ENCODE measurements at regions not wholly inside any gene's neighbourhood (a gene's known extent, or its start where the extent isn't known, plus 50 kb on each side); places are given as distances from the start of the nearest gene placed in this dataset.

DNA sequence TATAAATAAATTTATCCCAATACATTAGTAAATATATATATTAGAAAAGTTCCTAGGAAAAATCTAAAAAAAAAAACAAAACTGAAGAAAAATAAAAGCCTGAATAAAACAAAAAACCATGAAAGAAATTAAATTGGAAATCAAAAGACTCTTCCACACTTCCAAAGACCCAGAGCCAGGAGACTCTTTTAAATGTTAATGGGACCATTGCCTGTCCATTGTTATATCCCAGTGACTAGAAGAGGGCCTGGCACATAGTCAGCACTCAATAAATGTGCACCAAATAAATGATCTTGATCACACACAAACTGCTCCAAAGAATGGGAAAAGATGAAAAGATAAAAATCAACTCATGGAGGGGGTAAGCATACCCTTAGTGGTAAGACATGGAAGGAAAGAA, 51.3 kb upstream of the CLDN18 start:
- no peak overlapping the region for H2BK5ac ChIP-seq (ENCODE audit: low read depth, low read length)
- peak overlapping the region; percentile 22 to 42; a peak in 2 of 4 replicates for H3K4me2 ChIP-seq (ENCODE audit: insufficient read depth in 1 of 2, low read depth in 2 of 2, low read length in 2 of 2)
- no peaks in the 10 kb centered on the region for H3K79me1 ChIP-seq (ENCODE audit: low read depth, low read length)
- H3K4ac ChIP-seq (replicated peaks; ENCODE audit: insufficient read length, low read depth, low read length): no peak overlapping the region
- H3K79me2 ChIP-seq (ENCODE audit: control insufficient read depth in 1 of 2, insufficient read depth in 2 of 2, low read length in 2 of 2): no peaks in the 10 kb centered on the region
- ChIA-PET CTCF (ENCODE audit: partially characterized antibody) (interaction anchor here (0.7 to 5.4 kb wide), 5 partner anchors 10 to 1357 kb away, joined by 3 to 33 read pairs (median 4); no protein-coding TSS in a partner anchor), POLR2A (ENCODE audit: partially characterized antibody) (no interaction called here)
- H2BK120ac ChIP-seq (replicated peaks; ENCODE audit: low read depth, low read length): no peak overlapping the region
- no peaks in the 10 kb centered on the region for H3K23me2 ChIP-seq (ENCODE audit: low read depth, low read length)
- no peak overlapping the region for H3K27ac ChIP-seq (ENCODE audit: low read depth, low read length)
- no peak overlapping the region for H3K14ac ChIP-seq (ENCODE audit: insufficient read length)
- H3K36me3 ChIP-seq (ENCODE audit: control insufficient read depth in 2 of 4, insufficient read depth in 4 of 4, low read length in 3 of 4): no peaks in the 10 kb centered on the region
- TF ChIP-seq POLR2A (IDR thresholded peaks at IDR 0.05; ENCODE audit: control extremely low read depth in 1 of 2, low read depth in 2 of 2, low read length in 2 of 2) (no peak), TCF12 (IDR thresholded peaks at IDR 0.05; ENCODE audit: low read depth, low read length) (no peak), YY1 (IDR thresholded peaks at IDR 0.05; ENCODE audit: low read depth, low read length) (no peak), CBX5 (IDR thresholded peaks at IDR 0.05; ENCODE audit: low read depth, low read length) (no peak), SP1 (IDR thresholded peaks at IDR 0.05; ENCODE audit: low read depth, low read length) (no peak), RBBP5 (IDR thresholded peaks at IDR 0.05; ENCODE audit: borderline replicate concordance, low read depth, low read length) (no peak), CREB1 (IDR thresholded peaks at IDR 0.05) (no peak), CTBP2 (IDR thresholded peaks at IDR 0.05; ENCODE audit: borderline replicate concordance, insufficient read depth, insufficient read length, low read length) (no peak), ATF2 (IDR thresholded peaks at IDR 0.05; ENCODE audit: low read length) (no peak), TAF1 (IDR thresholded peaks at IDR 0.05; ENCODE audit: low read depth, low read length) (no peak)
- TF ChIP-seq, protein P1, sequence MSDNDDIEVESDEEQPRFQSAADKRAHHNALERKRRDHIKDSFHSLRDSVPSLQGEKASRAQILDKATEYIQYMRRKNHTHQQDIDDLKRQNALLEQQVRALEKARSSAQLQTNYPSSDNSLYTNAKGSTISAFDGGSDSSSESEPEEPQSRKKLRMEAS (IDR thresholded peaks at IDR 0.05): no peak
- H3K23ac ChIP-seq (ENCODE audit: insufficient read length): no peak overlapping the region
- H3K4me3 ChIP-seq (ENCODE audit: extremely low read depth in 1 of 4, insufficient read depth in 2 of 4, low read depth in 3 of 4, low read length in 4 of 4): no peak overlapping the region
- no peak overlapping the region for H4K5ac ChIP-seq (ENCODE audit: insufficient read length, low read depth, low read length)
- H4K91ac ChIP-seq (replicated peaks; ENCODE audit: insufficient read length, low read length): no peak overlapping the region
- no peak overlapping the region for H2BK20ac ChIP-seq (ENCODE audit: low read length)
- no peak overlapping the region for H2AK5ac ChIP-seq (ENCODE audit: low read depth, low read length)
- no peak overlapping the region for H2AFZ ChIP-seq (ENCODE audit: low read length)
- H3K9me3 ChIP-seq (ENCODE audit: insufficient read depth in 2 of 2, low read depth in 1 of 2, low read length in 1 of 2): peaks cover 2 to 5% of the 10 kb centered on the region in 2 experiments; a peak in 2 of 4 replicates
- no peak overlapping the region for H3K18ac ChIP-seq (ENCODE audit: extremely low read depth, low read length)
- H2BK12ac ChIP-seq (ENCODE audit: low read depth, low read length): no peak overlapping the region
- H3K27me3 ChIP-seq (replicated peaks in 1 of 4; ENCODE audit: control insufficient read depth in 3 of 4, extremely low read depth in 1 of 4, insufficient read depth in 3 of 4, low read length in 3 of 4): no peaks in the 10 kb centered on the region
- H2BK15ac ChIP-seq (ENCODE audit: low read length): no peak overlapping the region
- no peak overlapping the region for H3K56ac ChIP-seq (replicated peaks; ENCODE audit: insufficient read length, low read depth, low read length)
- H3K9ac ChIP-seq (replicated peaks in 1 of 4; ENCODE audit: extremely low read depth in 1 of 4, low read depth in 3 of 4, low read length in 3 of 4): no peak overlapping the region
- DNase-seq (ENCODE audit: low read depth in 1 of 2, low spot score in 2 of 2) (no peak), FAIRE-seq (no peak)
- peaks cover 0 to 9% (median 0%) of the 10 kb centered on the region in 4 experiments; a peak in 1 of 7 replicates for H3K4me1 ChIP-seq (replicated peaks in 1 of 4; ENCODE audit: control insufficient read depth in 3 of 4, insufficient read depth in 4 of 4, low read length in 3 of 4)
- no peaks in the 10 kb centered on the region for H4K20me1 ChIP-seq (replicated peaks in 1 of 2; ENCODE audit: control insufficient read depth in 1 of 2, insufficient read depth in 2 of 2, low read length in 2 of 2)
- H4K8ac ChIP-seq (ENCODE audit: extremely low read depth, insufficient read depth, low read length): no peak overlapping the region

All from H1 (cell line).